ENCODE measurements at regions not wholly inside any gene's neighbourhood (a gene's known extent, or its start where the extent isn't known, plus 50 kb on each side); places are given as distances from the start of the nearest gene placed in this dataset.
"Not testable (repeated sequence)": the region's sequence is repeated elsewhere in the genome, so short reads cannot be mapped to it uniquely, and the experiment has no call there.

DNA sequence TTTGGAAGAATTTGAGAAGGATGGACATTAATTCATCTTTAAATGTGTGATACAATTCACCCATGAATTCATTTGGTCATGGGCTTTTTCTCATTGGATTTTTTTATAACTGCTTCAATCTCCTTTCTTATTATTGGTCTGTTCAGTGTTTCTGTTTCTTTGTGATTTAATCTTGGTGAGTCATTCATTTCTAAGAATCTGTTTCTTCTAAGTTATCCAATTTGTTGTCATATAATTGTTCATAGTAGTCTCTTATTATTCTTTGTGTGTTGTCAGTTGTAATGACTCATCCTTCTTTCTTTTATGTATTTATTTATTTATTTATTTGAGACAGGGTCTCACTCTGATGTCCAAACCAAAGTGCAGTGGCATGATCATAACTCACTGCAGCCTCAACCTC, 146.1 kb upstream of the ZNF267 start:
- H3K27ac ChIP-seq (ENCODE audit: low read length) = no peak overlapping the region
- no peak overlapping the region for H3K4me2 ChIP-seq (ENCODE audit: low read length)
- no peaks in the 10 kb centered on the region for H3K4me1 ChIP-seq (ENCODE audit: low read length)
- H2AFZ ChIP-seq (ENCODE audit: low read depth, low read length) = no peak overlapping the region
- H3K27me3 ChIP-seq (ENCODE audit: low read depth, low read length) = no peaks in the 10 kb centered on the region
- TF ChIP-seq EZH2phosphoT487 (IDR thresholded peaks at IDR 0.05; ENCODE audit: low read depth) = no peak
- 0 out of 2 replicates have a peak, but pooled peaks cover 4% of the 10 kb centered on the region for H3K79me2 ChIP-seq (ENCODE audit: low read length)
- peaks cover 21% of the 10 kb centered on the region for H3K36me3 ChIP-seq (replicated peaks; ENCODE audit: low read depth, low read length)
- H3K9me3 ChIP-seq (ENCODE audit: insufficient read depth, low read length) = no peaks in the 10 kb centered on the region
- no peak overlapping the region for H3K4me3 ChIP-seq (ENCODE audit: low read length)
- H3K9ac ChIP-seq (ENCODE audit: low read length) = no peak overlapping the region
- no peaks in the 10 kb centered on the region for H4K20me1 ChIP-seq (ENCODE audit: insufficient read depth, low read length)

DNA sequence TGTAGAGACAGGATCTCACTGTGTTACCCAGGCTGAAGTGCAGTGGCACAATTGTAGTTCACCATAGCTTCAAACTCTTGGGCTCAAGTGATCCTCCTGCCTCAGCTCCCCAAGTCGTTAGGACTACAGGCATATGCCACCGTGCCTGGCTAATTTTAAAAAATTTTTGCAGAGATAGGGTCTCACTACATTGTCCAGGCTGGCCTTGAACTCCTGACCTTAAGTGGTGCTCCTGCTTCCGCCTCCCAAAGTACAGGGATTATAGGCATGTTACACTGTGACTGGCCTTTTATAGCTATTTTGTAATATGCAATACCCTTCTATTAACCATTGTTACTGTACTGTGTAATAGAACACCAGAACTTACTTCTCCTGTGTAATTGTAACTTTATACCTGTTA, 139.3 kb upstream of the ZNF267 start:
- Histone ChIP-seq H3K79me2 (ENCODE audit: low read length) (0 out of 2 replicates have a peak, but pooled peaks cover 4% of the 10 kb centered on the region), H3K27me3 (ENCODE audit: low read depth, low read length) (no peaks in the 10 kb centered on the region), H3K4me3 (ENCODE audit: low read length) (no peak overlapping the region), H3K9ac (ENCODE audit: low read length) (no peak overlapping the region), H4K20me1 (ENCODE audit: insufficient read depth, low read length) (no peaks in the 10 kb centered on the region), H3K27ac (ENCODE audit: low read length) (no peak overlapping the region), H2AFZ (ENCODE audit: low read depth, low read length) (no peak overlapping the region), H3K36me3 (replicated peaks; ENCODE audit: low read depth, low read length) (peaks cover 31% of the 10 kb centered on the region), H3K4me2 (ENCODE audit: low read length) (no peak overlapping the region), H3K4me1 (ENCODE audit: low read length) (no peaks in the 10 kb centered on the region), H3K9me3 (ENCODE audit: insufficient read depth, low read length) (no peaks in the 10 kb centered on the region)
- TF ChIP-seq, protein P1, sequence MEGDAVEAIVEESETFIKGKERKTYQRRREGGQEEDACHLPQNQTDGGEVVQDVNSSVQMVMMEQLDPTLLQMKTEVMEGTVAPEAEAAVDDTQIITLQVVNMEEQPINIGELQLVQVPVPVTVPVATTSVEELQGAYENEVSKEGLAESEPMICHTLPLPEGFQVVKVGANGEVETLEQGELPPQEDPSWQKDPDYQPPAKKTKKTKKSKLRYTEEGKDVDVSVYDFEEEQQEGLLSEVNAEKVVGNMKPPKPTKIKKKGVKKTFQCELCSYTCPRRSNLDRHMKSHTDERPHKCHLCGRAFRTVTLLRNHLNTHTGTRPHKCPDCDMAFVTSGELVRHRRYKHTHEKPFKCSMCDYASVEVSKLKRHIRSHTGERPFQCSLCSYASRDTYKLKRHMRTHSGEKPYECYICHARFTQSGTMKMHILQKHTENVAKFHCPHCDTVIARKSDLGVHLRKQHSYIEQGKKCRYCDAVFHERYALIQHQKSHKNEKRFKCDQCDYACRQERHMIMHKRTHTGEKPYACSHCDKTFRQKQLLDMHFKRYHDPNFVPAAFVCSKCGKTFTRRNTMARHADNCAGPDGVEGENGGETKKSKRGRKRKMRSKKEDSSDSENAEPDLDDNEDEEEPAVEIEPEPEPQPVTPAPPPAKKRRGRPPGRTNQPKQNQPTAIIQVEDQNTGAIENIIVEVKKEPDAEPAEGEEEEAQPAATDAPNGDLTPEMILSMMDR (IDR thresholded peaks at IDR 0.05; ENCODE audit: low read depth, low read length) = no peak
- TF ChIP-seq EZH2phosphoT487 (IDR thresholded peaks at IDR 0.05; ENCODE audit: low read depth) = no peak

DNA sequence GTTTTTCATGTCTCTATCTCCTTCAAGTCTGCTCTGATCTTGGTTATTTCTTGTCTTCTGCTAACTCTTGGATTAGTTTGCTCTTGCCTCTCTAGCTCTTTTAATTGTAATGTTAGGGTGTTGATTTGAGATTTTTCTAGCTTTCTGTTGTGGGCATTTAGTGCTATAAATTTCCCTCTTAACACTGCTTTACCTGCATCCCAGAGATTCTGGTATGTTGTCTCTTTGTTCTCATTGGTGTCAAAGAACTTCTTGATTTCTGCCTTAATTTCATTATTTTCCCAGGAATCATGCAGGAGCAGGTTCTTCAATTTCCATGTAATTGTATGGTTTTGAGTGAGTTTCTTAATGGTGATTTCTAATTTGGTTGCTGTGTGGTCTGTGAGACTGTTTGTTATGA, 128.5 kb upstream of the ZNF267 start:
- not testable (repeated sequence) for H3K9me3 ChIP-seq (ENCODE audit: insufficient read depth, low read length); H3K27ac ChIP-seq (ENCODE audit: low read length); H3K4me2 ChIP-seq (ENCODE audit: low read length); H3K9ac ChIP-seq (ENCODE audit: low read length); H3K4me1 ChIP-seq (ENCODE audit: low read length); H4K20me1 ChIP-seq (ENCODE audit: insufficient read depth, low read length); H2AFZ ChIP-seq (ENCODE audit: low read depth, low read length); H3K27me3 ChIP-seq (ENCODE audit: low read depth, low read length); H3K4me3 ChIP-seq (ENCODE audit: low read length); H3K79me2 ChIP-seq (ENCODE audit: low read length)
- H3K36me3 ChIP-seq (replicated peaks; ENCODE audit: low read depth, low read length) = peaks cover 19% of the 10 kb centered on the region

DNA sequence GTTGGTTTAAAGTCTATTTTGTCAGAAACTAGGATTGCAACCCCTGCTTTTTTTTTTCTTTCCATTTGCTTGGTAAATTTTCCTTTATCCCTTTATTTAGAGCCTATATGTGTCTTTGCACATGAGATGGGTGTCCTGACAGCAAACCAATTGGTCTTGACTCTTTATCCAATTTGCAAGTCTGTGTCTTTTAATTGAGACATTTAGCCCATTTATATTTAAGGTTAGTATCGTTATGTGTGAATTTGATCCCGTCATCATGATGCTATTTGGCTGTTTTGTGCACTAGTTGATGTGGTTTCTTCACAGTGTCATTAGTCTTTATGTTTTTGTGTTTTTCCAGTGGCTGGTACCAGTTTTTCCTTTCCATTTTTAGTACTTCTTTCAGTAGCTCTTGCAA, 127.7 kb upstream of the ZNF267 start:
- Histone ChIP-seq H3K27me3 (ENCODE audit: low read depth, low read length) (no peaks in the 10 kb centered on the region), H4K20me1 (ENCODE audit: insufficient read depth, low read length) (no peaks in the 10 kb centered on the region), H3K36me3 (replicated peaks; ENCODE audit: low read depth, low read length) (peaks cover 15% of the 10 kb centered on the region), H2AFZ (ENCODE audit: low read depth, low read length) (no peak overlapping the region), H3K9me3 (ENCODE audit: insufficient read depth, low read length) (peaks cover 14% of the 10 kb centered on the region; the same call in 1 of the 2 replicates), H3K9ac (ENCODE audit: low read length) (no peak overlapping the region), H3K79me2 (ENCODE audit: low read length) (no peaks in the 10 kb centered on the region), H3K4me1 (ENCODE audit: low read length) (no peaks in the 10 kb centered on the region), H3K4me2 (ENCODE audit: low read length) (no peak overlapping the region), H3K27ac (ENCODE audit: low read length) (no peak overlapping the region), H3K4me3 (ENCODE audit: low read length) (no peak overlapping the region)
- TF ChIP-seq, protein P1 (IDR thresholded peaks at IDR 0.05; ENCODE audit: low read depth, low read length) = no peak
- TF ChIP-seq EZH2phosphoT487 (IDR thresholded peaks at IDR 0.05; ENCODE audit: low read depth) = no peak

DNA sequence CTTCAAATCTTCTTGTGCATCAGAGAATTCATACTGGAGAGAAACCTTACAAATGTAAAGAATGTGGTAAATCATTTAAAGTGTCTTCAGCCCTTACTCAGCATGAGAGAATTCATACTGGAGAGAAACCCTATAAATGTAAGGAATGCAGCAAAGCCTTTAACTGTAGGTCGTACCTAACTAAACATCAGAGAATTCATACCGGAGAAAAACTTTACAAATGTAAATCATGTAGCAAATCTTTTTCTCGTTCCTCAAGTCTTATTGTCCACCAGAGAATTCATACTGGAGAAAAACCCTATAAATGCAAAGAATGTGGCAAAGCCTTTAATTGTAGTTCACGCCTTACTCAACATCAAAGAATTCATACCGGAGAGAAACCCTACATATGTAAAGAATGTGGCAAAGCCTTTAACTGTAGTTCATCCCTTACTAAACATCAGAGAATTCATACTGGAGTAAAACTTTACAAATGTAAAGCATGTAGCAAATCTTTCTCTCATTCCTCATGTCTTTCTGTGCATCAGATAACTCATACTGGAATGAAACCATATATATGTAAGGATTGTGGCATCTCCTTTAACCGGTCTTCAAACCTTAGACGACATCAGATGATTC, 118.5 kb upstream of the ZNF267 start:
- H3K9ac ChIP-seq (ENCODE audit: low read length) = no peak overlapping the region
- no peak overlapping the region for H3K4me3 ChIP-seq (ENCODE audit: low read length)
- H3K27ac ChIP-seq (ENCODE audit: low read length) = no peak overlapping the region
- H3K27me3 ChIP-seq (ENCODE audit: low read depth, low read length) = no peaks in the 10 kb centered on the region
- H4K20me1 ChIP-seq (ENCODE audit: insufficient read depth, low read length) = no peaks in the 10 kb centered on the region
- H3K79me2 ChIP-seq (ENCODE audit: low read length) = no peaks in the 10 kb centered on the region
- H3K36me3 ChIP-seq (replicated peaks; ENCODE audit: low read depth, low read length) = peaks cover 45% of the 10 kb centered on the region
- TF ChIP-seq EZH2phosphoT487 (IDR thresholded peaks at IDR 0.05; ENCODE audit: low read depth) = no peak
- TF ChIP-seq, protein P1 (IDR thresholded peaks at IDR 0.05; ENCODE audit: low read depth, low read length) = no peak
- H3K9me3 ChIP-seq (ENCODE audit: insufficient read depth, low read length) = peaks cover 51% of the 10 kb centered on the region; the same call in 1 of the 2 replicates
- no peaks in the 10 kb centered on the region for H3K4me1 ChIP-seq (ENCODE audit: low read length)
- H3K4me2 ChIP-seq (ENCODE audit: low read length) = no peak overlapping the region
- H2AFZ ChIP-seq (ENCODE audit: low read depth, low read length) = no peak overlapping the region

Data from OCI-LY3 (cell line).